ENCODE measurements at regions not wholly inside any gene's neighbourhood (a gene's known extent, or its start where the extent isn't known, plus 50 kb on each side); places are given as distances from the start of the nearest gene placed in this dataset.

- TF ChIP-seq MAX (IDR thresholded peaks at IDR 0.05; ENCODE audit: low read depth, low read length): no peak
- TF ChIP-seq CTCF (IDR thresholded peaks at IDR 0.05; ENCODE audit: low read depth, low read length): no peak
- no peak for TF ChIP-seq POLR2A (IDR thresholded peaks at IDR 0.05; ENCODE audit: extremely low read depth, insufficient read length)
- TF ChIP-seq MYC (IDR thresholded peaks at IDR 0.05; ENCODE audit: low read depth, low read length): no peak
These were observed 667.6 kb downstream of the TENT5A start for GRCh38 chr6:81084776-81085430.

Data from NB4 (cell line).